Heart right ventricle (tissue), 16 donors: ENCODE measurements at regions not wholly inside any gene's neighbourhood (a gene's known extent, or its start where the extent isn't known, plus 50 kb on each side); places are given as distances from the start of the nearest gene placed in this dataset.

ENCODE experiments used
- ATAC-seq, 8 donors: fragments of 200-7000 bp; cut with Tn5 transposase; one replicate each; pipeline ENCODE4 v1.9.1; 2020; ENCODE audit warnings: mild to moderate bottlenecking in 8 of 8, moderate library complexity in 8 of 8, moderate number of reproducible peaks in 1 of 8
- DNase-seq, 2 donors: peaks; one replicate each; pipeline ENCODE4 v3.0.0-alpha.2; 2020
- H3K27ac ChIP-seq, 10 donors: fragments of 200-600 bp; sonication (generic) in 2 of 10; one replicate each; pipeline versions ENCODE4 v1.5.0 to v1.8.0; 2020 to 2022; ENCODE audit warnings: mild to moderate bottlenecking in 3 of 10
- H3K27me3 ChIP-seq, 7 donors: fragments of 200-600 bp; one replicate each; pipeline ENCODE4 v1.8.0; 2021 to 2022; ENCODE audit warnings: mild to moderate bottlenecking in 2 of 7
- H3K36me3 ChIP-seq, 9 donors: fragments of 200-600 bp; sonication (generic) in 1 of 9; one replicate each; pipeline versions ENCODE4 v1.5.0 to v1.8.0; 2020 to 2022; ENCODE audit warnings: mild to moderate bottlenecking in 2 of 9
- H3K4me1 ChIP-seq, 9 donors: fragments of 200-600 bp; sonication (generic) in 1 of 9; one replicate each; pipeline versions ENCODE4 v1.5.0 to v1.8.0; 2020 to 2022; ENCODE audit warnings: mild to moderate bottlenecking in 4 of 9
- H3K4me3 ChIP-seq, 10 donors: fragments of 200-600 bp; sonication (generic) in 2 of 10; one replicate each; pipeline versions ENCODE4 v1.5.0 to v1.8.0; 2020 to 2022; ENCODE audit warnings: mild to moderate bottlenecking in 7 of 10, moderate library complexity in 2 of 10
- H3K9me3 ChIP-seq, 11 donors: fragments of 200-600 bp in 10 of 11; sonication (generic) in 2 of 11; one replicate each; pipeline versions ENCODE4 v1.5.0 to v1.8.0; 2013 to 2022; ENCODE audit warnings: mild to moderate bottlenecking in 2 of 11, control low read depth in 1 of 11, moderate library complexity in 1 of 11
- CTCF ChIP-seq, 9 donors: fragments of 200-600 bp; sonication (generic) in 2 of 9; IDR thresholded peaks; one replicate each; pipeline versions ENCODE4 v1.5.0 to v1.8.0; 2021 to 2022; ENCODE audit warnings: antibody characterized with exemption in 9 of 9, mild to moderate bottlenecking in 5 of 9, moderate library complexity in 1 of 9
- WGBS, 2 donors: extraction: QIAGEN DNeasy Blood & Tissue Kit; methylation state at CpG; one replicate each; pipeline ENCODE4 v1.1.7; 2013; ENCODE audit warnings: inconsistent platforms in 1 of 2; 5-methylcytosine and 5-hydroxymethylcytosine counted together
- intact Hi-C, 10 donors: fragments of 100-400 bp; cut with DNase I; formaldehyde crosslinking; loops; one replicate each; pipeline versions ENCODE4 v1.11.1 to v1.14.2; 2022
- donor health status: Arrhythmogenic right ventricular cardiomyopathy.
- donor health status: ischemic (EF 13 %, LVEDD 7.1; RV severe dilation, severe dysfunction).
- donor health status: healthy with polysubstance abuse.
- donor health status: DM: no; HTN: yes; CAD: no.
- donor health status: DM: no; HTN: no; CAD: no.
- donor health status: ischemic (EF 25% LVEDD 6.9; RV normal size, moderate dysfunction).
- donor health status: ischemic (EF 25% LVEDD 5.7; RV mildly dilated, moderate dysfunction).
- donor health status: healthy.
- donor health status: DM: yes; HTN: yes; CAD: no.
- donor health status: Ischemic cardiomyopathy.
- donor health status: ischemic (EF 35%, LVEDD 5.7; RV mildly dilated, moderate dysfunction).
- donor health status: nonischemic (EF 11% LVEDD 7.7; RV severe dilation, severe dysfunction).
- donor health status: DM: yes; HTN: yes; CAD: no.
- donor health status: PGD.
- donor health status: ischemic (EF 29% LVEDD 5.4; RV normal size, mild dysfunction).
- donor health status: nonischemic (EF 23%, LVEDD 6.1; RV moderate dilation, normal function).

- no peaks in the 10 kb centered on the region for H3K36me3 ChIP-seq
- H3K4me3 ChIP-seq: no peak overlapping the region
- TF ChIP-seq CTCF (IDR thresholded peaks at IDR 0.05): no peak
- no peaks in the 10 kb centered on the region for H3K27me3 ChIP-seq
- H3K9me3 ChIP-seq: no peaks in the 10 kb centered on the region
- ATAC-seq (peak in 1 of 8 donors; percentile 68), DNase-seq (peak in 1 of 2 donors; percentile 9)
- no peak overlapping the region for H3K27ac ChIP-seq
- peaks cover 0 to 11% (median 0%) of the 10 kb centered on the region in 9 donors for H3K4me1 ChIP-seq
- WGBS, 2 donors: 56 to 65% methylated on average over 2 of the region's 2 CpGs
- intact Hi-C loops: no loop called here
These were observed 237.1 kb upstream of the CFAP20DC start for GRCh38 chr3:59286791-59287531.

GRCh38 chr3:59285560-59285959 lies 235.7 kb upstream of the CFAP20DC start:
- DNase-seq (no peak), ATAC-seq (no peak)
- H3K4me3 ChIP-seq: no peak overlapping the region
- H3K36me3 ChIP-seq: no peaks in the 10 kb centered on the region
- no peak for TF ChIP-seq CTCF (IDR thresholded peaks at IDR 0.05)
- H3K27ac ChIP-seq: no peak overlapping the region
- H3K9me3 ChIP-seq: no peaks in the 10 kb centered on the region
- WGBS, 2 donors: 68 to 85% methylated on average over 2 of the region's 2 CpGs
- intact Hi-C loops: no loop called here
- H3K4me1 ChIP-seq: peaks cover 0 to 11% (median 0%) of the 10 kb centered on the region in 9 donors
- no peaks in the 10 kb centered on the region for H3K27me3 ChIP-seq

GRCh38 chr3:59284926-59285325 lies 235.1 kb upstream of the CFAP20DC start:
- Histone ChIP-seq H3K4me1 (peaks cover 0 to 11% (median 0%) of the 10 kb centered on the region in 9 donors), H3K9me3 (no peaks in the 10 kb centered on the region), H3K36me3 (no peaks in the 10 kb centered on the region), H3K27ac (no peak overlapping the region), H3K4me3 (no peak overlapping the region), H3K27me3 (no peaks in the 10 kb centered on the region)
- DNase-seq (no peak), ATAC-seq (no peak)
- no peak for TF ChIP-seq CTCF (IDR thresholded peaks at IDR 0.05)
- intact Hi-C loops: no loop called here
- WGBS, 2 donors: 53 to 80% methylated on average over 1 of the region's 1 CpG

GRCh38 chr3:59280113-59280512 lies 230.3 kb upstream of the CFAP20DC start:
- Histone ChIP-seq H3K27ac (no peak overlapping the region), H3K4me3 (no peak overlapping the region), H3K9me3 (no peaks in the 10 kb centered on the region), H3K36me3 (no peaks in the 10 kb centered on the region), H3K4me1 (no peaks in the 10 kb centered on the region), H3K27me3 (no peaks in the 10 kb centered on the region)
- ATAC-seq (no peak), DNase-seq (no peak)
- WGBS, 2 donors: 71 to 75% methylated on average over 2 of the region's 2 CpGs
- no peak for TF ChIP-seq CTCF (IDR thresholded peaks at IDR 0.05)
- intact Hi-C loops: no loop called here
